Ascending aorta (tissue), 2 donors: ENCODE measurements at regions not wholly inside any gene's neighbourhood (a gene's known extent, or its start where the extent isn't known, plus 50 kb on each side); places are given as distances from the start of the nearest gene placed in this dataset.

Experiments used
- DNase-seq, 2 donors: peaks; one replicate each; pipeline ENCODE4 v3.0.0-alpha.2; 2019; ENCODE audit warnings: low spot score in 2 of 2
- H3K27ac ChIP-seq, 2 donors: fragments of 200-600 bp; sonication (generic); one replicate each; pipeline ENCODE4 v1.5.1; 2016 to 2017; ENCODE audit warnings: mild to moderate bottlenecking in 1 of 2
- H3K27me3 ChIP-seq: fragments of 200-600 bp; sonication (generic); one replicate; pipeline ENCODE4 v1.5.1; 2017
- H3K36me3 ChIP-seq, 2 donors: fragments of 200-600 bp; sonication (generic); one replicate each; pipeline ENCODE4 v1.5.1; 2016
- H3K4me1 ChIP-seq, 2 donors: fragments of 200-600 bp; sonication (generic); one replicate each; pipeline ENCODE4 v1.5.1; 2016 to 2017; ENCODE audit warnings: mild to moderate bottlenecking in 1 of 2
- H3K4me3 ChIP-seq, 2 donors: fragments of 200-600 bp; sonication (generic); one replicate each; pipeline ENCODE4 v1.5.1; 2016 to 2017; ENCODE audit warnings: mild to moderate bottlenecking in 1 of 2
- H3K9me3 ChIP-seq, 2 donors: fragments of 200-600 bp; sonication (generic); one replicate each; pipeline ENCODE4 v1.5.1; 2016
- CTCF ChIP-seq, 3 experiments: fragments of 200-600 bp in 2 of 3; fragments of 450-650 bp in 1 of 3; sonication (generic) in 2 of 3; IDR thresholded peaks; one replicate each; pipeline ENCODE4 v1.5.1; 2016 to 2019; ENCODE audit warnings: antibody characterized with exemption in 3 of 3, mild to moderate bottlenecking in 1 of 3, moderate library complexity in 1 of 3
- intact Hi-C: fragments of 100-400 bp; cut with DNase I; formaldehyde crosslinking; loops from one replicate; pipeline ENCODE4 v1.15.1; 2023

GRCh38 chr1:162993846-162994245, 75.3 kb upstream of the RGS4 start:
- H3K27me3 ChIP-seq = no peaks in the 10 kb centered on the region
- no peak for DNase-seq
- H3K36me3 ChIP-seq = no peaks in the 10 kb centered on the region
- intact Hi-C loops = no loop called here
- H3K4me3 ChIP-seq = no peak overlapping the region
- no peaks in the 10 kb centered on the region for H3K9me3 ChIP-seq
- no peak overlapping the region for H3K27ac ChIP-seq
- no peaks in the 10 kb centered on the region for H3K4me1 ChIP-seq
- no peak for TF ChIP-seq CTCF (IDR thresholded peaks at IDR 0.05)

- intact Hi-C loops = no loop called here
- Histone ChIP-seq H3K9me3 (no peaks in the 10 kb centered on the region), H3K4me3 (no peak overlapping the region), H3K4me1 (no peaks in the 10 kb centered on the region), H3K27me3 (no peaks in the 10 kb centered on the region), H3K27ac (no peak overlapping the region), H3K36me3 (no peaks in the 10 kb centered on the region)
- no peak for DNase-seq
- TF ChIP-seq CTCF (IDR thresholded peaks at IDR 0.05) = no peak
Measured at GRCh38 chr1:162992945-162993344, 76.2 kb upstream of the RGS4 start.

GRCh38 chr1:162991444-162991843, 77.7 kb upstream of the RGS4 start:
- DNase-seq = no peak
- no peak overlapping the region for H3K27ac ChIP-seq

GRCh38 chr1:162990665-162991064, 78.5 kb upstream of the RGS4 start:
- no peak for TF ChIP-seq CTCF (IDR thresholded peaks at IDR 0.05)
- Histone ChIP-seq H3K4me3 (no peak overlapping the region), H3K9me3 (no peaks in the 10 kb centered on the region), H3K27me3 (no peaks in the 10 kb centered on the region), H3K36me3 (no peaks in the 10 kb centered on the region), H3K27ac (no peak overlapping the region), H3K4me1 (no peaks in the 10 kb centered on the region)
- no peak for DNase-seq
- intact Hi-C loops = no loop called here

More at GRCh38 chr1:162991444-162991843, 77.7 kb upstream of the RGS4 start:
- no peaks in the 10 kb centered on the region for H3K27me3 ChIP-seq
- intact Hi-C loops = no loop called here
- H3K9me3 ChIP-seq = no peaks in the 10 kb centered on the region
- no peak for TF ChIP-seq CTCF (IDR thresholded peaks at IDR 0.05)
- no peak overlapping the region for H3K4me3 ChIP-seq
- no peaks in the 10 kb centered on the region for H3K36me3 ChIP-seq
- no peaks in the 10 kb centered on the region for H3K4me1 ChIP-seq

GRCh38 chr1:162988869-162989268, 80.3 kb upstream of the RGS4 start:
- intact Hi-C loops = loop anchor here (10.0 kb wide), 1 partner anchor 326 kb away; no protein-coding TSS in a partner anchor
- no peak for DNase-seq
- no peaks in the 10 kb centered on the region for H3K4me1 ChIP-seq
- H3K9me3 ChIP-seq = no peaks in the 10 kb centered on the region
- H3K36me3 ChIP-seq = no peaks in the 10 kb centered on the region
- H3K27me3 ChIP-seq = no peaks in the 10 kb centered on the region
- H3K4me3 ChIP-seq = no peak overlapping the region
- H3K27ac ChIP-seq = no peak overlapping the region
- TF ChIP-seq CTCF (IDR thresholded peaks at IDR 0.05) = no peak

- no peaks in the 10 kb centered on the region for H3K9me3 ChIP-seq
- no peaks in the 10 kb centered on the region for H3K27me3 ChIP-seq
- DNase-seq = no peak
- no peak for TF ChIP-seq CTCF (IDR thresholded peaks at IDR 0.05)
- H3K4me3 ChIP-seq = no peak overlapping the region
- H3K27ac ChIP-seq = no peak overlapping the region
- intact Hi-C loops = loop anchor here (10.0 kb wide), 1 partner anchor 327 kb away; no protein-coding TSS in a partner anchor
- no peaks in the 10 kb centered on the region for H3K4me1 ChIP-seq
- no peaks in the 10 kb centered on the region for H3K36me3 ChIP-seq
Measured at GRCh38 chr1:162987866-162988265, 81.3 kb upstream of the RGS4 start.
